ENCODE measurements at regions not wholly inside any gene's neighbourhood (a gene's known extent, or its start where the extent isn't known, plus 50 kb on each side); places are given as distances from the start of the nearest gene placed in this dataset.

- Histone ChIP-seq H3K27ac (ENCODE audit: insufficient read length, low read depth, low read length) (no peak overlapping the region), H2BK15ac (ENCODE audit: low read depth, low read length) (no peak overlapping the region), H4K8ac (replicated peaks; ENCODE audit: insufficient read length, low read depth, low read length) (no peak overlapping the region), H3K23me2 (ENCODE audit: insufficient read length, low read depth, low read length, poor library complexity, severe bottlenecking) (no peaks in the 10 kb centered on the region), H3K4me1 (ENCODE audit: insufficient read depth, low read length) (no peaks in the 10 kb centered on the region), H3K27me3 (ENCODE audit: insufficient read depth, low read length) (no peaks in the 10 kb centered on the region), H3K4ac (ENCODE audit: low read depth, low read length) (no peak overlapping the region), H3K79me1 (ENCODE audit: insufficient read depth, low read depth, low read length, poor library complexity, severe bottlenecking) (no peaks in the 10 kb centered on the region), H3K56ac (ENCODE audit: insufficient read length, low read depth, low read length) (no peak overlapping the region), H3K9me3 (ENCODE audit: control insufficient read depth, low read depth, low read length) (no peaks in the 10 kb centered on the region), H3K14ac (ENCODE audit: insufficient read depth, low read length) (no peak overlapping the region), H2BK12ac (ENCODE audit: insufficient read length, low read depth, low read length) (no peak overlapping the region), H3K9ac (ENCODE audit: extremely low read depth, insufficient read length, low read length) (no peak overlapping the region), H3K18ac (ENCODE audit: insufficient read length, low read depth, low read length) (no peak overlapping the region), H4K91ac (ENCODE audit: insufficient read length, low read depth, low read length) (no peak overlapping the region), H4K5ac (ENCODE audit: insufficient read length, low read depth, low read length) (no peak overlapping the region), H2AK5ac (ENCODE audit: insufficient read length, low read length) (no peak overlapping the region), H2AFZ (ENCODE audit: low read length) (no peak overlapping the region), H2BK5ac (ENCODE audit: insufficient read length, low read length) (no peak overlapping the region), H3T11ph (ENCODE audit: low read length) (no peak overlapping the region), H2BK20ac (ENCODE audit: low read depth, low read length, poor library complexity, severe bottlenecking) (no peak overlapping the region), H3K79me2 (ENCODE audit: insufficient read depth, low read length) (no peaks in the 10 kb centered on the region), H2BK120ac (ENCODE audit: low read depth, low read length, poor library complexity, severe bottlenecking) (no peak overlapping the region), H3K4me2 (ENCODE audit: insufficient read depth, insufficient read length, low read length) (no peak overlapping the region), H4K20me1 (ENCODE audit: control insufficient read depth, insufficient read depth, insufficient read length) (no peaks in the 10 kb centered on the region), H3K23ac (ENCODE audit: insufficient read length, low read depth, low read length) (no peak overlapping the region)
- no peak for TF ChIP-seq CTCF (conservative IDR thresholded peaks at IDR 0.05)
- Mint-ChIP-seq H3K4me3 (no peak overlapping the region), H3K27me3 (ENCODE audit: low read depth) (no peaks in the 10 kb centered on the region), H3K27ac (no peak overlapping the region; a peak in 1 of 7 replicates), H3K9me3 (peaks cover 5 to 6% of the 10 kb centered on the region in 2 experiments; a peak in 3 of 5 replicates), H3K36me3 (ENCODE audit: insufficient read depth in 1 of 3, low read depth in 3 of 3) (peaks cover 0 to 16% (median 2%) of the 10 kb centered on the region in 3 experiments; a peak in 3 of 7 replicates), H3K4me1 (peaks cover 0 to 4% of the 10 kb centered on the region in 2 experiments; a peak in 2 of 4 replicates)
- no peak for DNase-seq
- no CpG with 5 or more reads among the region's 5 CpGs for WGBS (ENCODE audit: extremely low coverage, insufficient read length, low lambda C conversion rate)
Observed at GRCh38 chr16:63244631-63245030, 1208.4 kb upstream of the CDH8 start.

Data from H9 (cell line).